HCT116 (cell line): ENCODE measurements at regions not wholly inside any gene's neighbourhood (a gene's known extent, or its start where the extent isn't known, plus 50 kb on each side); places are given as distances from the start of the nearest gene placed in this dataset.

Source experiments
- CEBPB ChIP-seq: IDR thresholded peaks from 2 replicates; pipeline ENCODE4 v1.6.1; 2012; ENCODE audit warnings: low read depth
- EZH2 ChIP-seq: fragments of 200-600 bp; sonication (generic); IDR thresholded peaks from 2 replicates; pipeline ENCODE4 v1.6.1; 2017; ENCODE audit warnings: antibody characterized with exemption, mixed run types
- EZH2phosphoT487 ChIP-seq: fragments of 200-600 bp; IDR thresholded peaks from 2 replicates; pipeline ENCODE4 v1.6.1; 2018; ENCODE audit warnings: antibody characterized with exemption, borderline replicate concordance
- JUND ChIP-seq: IDR thresholded peaks from 2 replicates; pipeline ENCODE4 v1.6.1; 2012
- POLR2A ChIP-seq: IDR thresholded peaks from 2 replicates; pipeline ENCODE4 v1.7.0; 2011; ENCODE audit warnings: borderline replicate concordance; ENCODE audit not compliant: insufficient read depth, insufficient read length; ENCODE audit errors: extremely low read depth
- POLR2AphosphoS5 ChIP-seq: IDR thresholded peaks from 2 replicates; pipeline ENCODE4 v1.6.1; 2011; ENCODE audit warnings: mild to moderate bottlenecking, low read depth, low read length, moderate library complexity
- RAD21 ChIP-seq: IDR thresholded peaks from 2 replicates; pipeline ENCODE4 v1.6.1; 2012; ENCODE audit warnings: low read depth, mild to moderate bottlenecking
- SP1 ChIP-seq: IDR thresholded peaks from 2 replicates; pipeline ENCODE4 v1.6.1; 2012; ENCODE audit warnings: low read depth
- ZNF274 ChIP-seq: fragments of 200-500 bp; sonication (Bioruptor generic); IDR thresholded peaks from 2 replicates; pipeline ENCODE4 v1.6.1; 2014; ENCODE audit warnings: mild to moderate bottlenecking, low read depth, low read length, inconsistent platforms
- TF ChIP-seq, protein P1 (sequence below), 3 experiments: fragments of 200-600 bp in 1 of 3; sonication (generic) in 1 of 3; IDR thresholded peaks in 2 of 3; conservative IDR thresholded peaks in 1 of 3; 2 replicates each; pipeline ENCODE4 v1.5.1; 2012 to 2017; ENCODE audit warnings: low read depth in 2 of 3, low read length in 2 of 3, antibody characterized with exemption in 1 of 3, borderline replicate concordance in 1 of 3, control low read depth in 1 of 3, mild to moderate bottlenecking in 1 of 3, mixed read lengths in 1 of 3, mixed run types in 1 of 3, moderate library complexity in 1 of 3; ENCODE audit not compliant: insufficient read depth in 1 of 3
- TF ChIP-seq, protein P2 (sequence below): IDR thresholded peaks from 2 replicates; pipeline ENCODE4 v1.6.1; 2012
- TF ChIP-seq, protein P3 (sequence below): IDR thresholded peaks from 2 replicates; pipeline ENCODE4 v1.6.1; 2012
- TF ChIP-seq, protein P4 (sequence below): IDR thresholded peaks from 2 replicates; pipeline ENCODE4 v1.6.1; 2012; ENCODE audit warnings: low read depth

DNA sequence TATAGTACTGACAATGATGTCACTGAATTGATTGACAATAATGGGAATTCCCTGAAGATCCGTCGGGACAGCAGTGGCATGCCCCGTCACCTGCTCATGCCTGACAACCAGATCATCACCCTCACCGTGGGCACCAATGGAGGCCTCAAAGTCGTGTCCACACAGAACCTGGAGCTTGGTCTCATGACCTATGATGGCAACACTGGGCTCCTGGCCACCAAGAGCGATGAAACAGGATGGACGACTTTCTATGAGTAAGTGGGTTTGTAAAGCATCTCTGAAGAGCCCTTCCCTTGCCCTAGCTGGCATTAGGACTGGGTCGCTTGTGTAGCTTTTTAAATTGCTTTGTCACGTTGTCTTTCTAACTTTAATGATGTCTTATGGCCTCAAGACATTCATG lies 72.7 kb upstream of the WWC1 start:
- TF ChIP-seq, protein P1, sequence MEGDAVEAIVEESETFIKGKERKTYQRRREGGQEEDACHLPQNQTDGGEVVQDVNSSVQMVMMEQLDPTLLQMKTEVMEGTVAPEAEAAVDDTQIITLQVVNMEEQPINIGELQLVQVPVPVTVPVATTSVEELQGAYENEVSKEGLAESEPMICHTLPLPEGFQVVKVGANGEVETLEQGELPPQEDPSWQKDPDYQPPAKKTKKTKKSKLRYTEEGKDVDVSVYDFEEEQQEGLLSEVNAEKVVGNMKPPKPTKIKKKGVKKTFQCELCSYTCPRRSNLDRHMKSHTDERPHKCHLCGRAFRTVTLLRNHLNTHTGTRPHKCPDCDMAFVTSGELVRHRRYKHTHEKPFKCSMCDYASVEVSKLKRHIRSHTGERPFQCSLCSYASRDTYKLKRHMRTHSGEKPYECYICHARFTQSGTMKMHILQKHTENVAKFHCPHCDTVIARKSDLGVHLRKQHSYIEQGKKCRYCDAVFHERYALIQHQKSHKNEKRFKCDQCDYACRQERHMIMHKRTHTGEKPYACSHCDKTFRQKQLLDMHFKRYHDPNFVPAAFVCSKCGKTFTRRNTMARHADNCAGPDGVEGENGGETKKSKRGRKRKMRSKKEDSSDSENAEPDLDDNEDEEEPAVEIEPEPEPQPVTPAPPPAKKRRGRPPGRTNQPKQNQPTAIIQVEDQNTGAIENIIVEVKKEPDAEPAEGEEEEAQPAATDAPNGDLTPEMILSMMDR (IDR thresholded peaks at IDR 0.05 in 2 of 3, conservative IDR thresholded peaks at IDR 0.05 in 1 of 3; ENCODE audit: borderline replicate concordance in 1 of 3, insufficient read depth in 1 of 3, low read depth in 2 of 3, low read length in 2 of 3) = no peak
- TF ChIP-seq, protein P2, sequence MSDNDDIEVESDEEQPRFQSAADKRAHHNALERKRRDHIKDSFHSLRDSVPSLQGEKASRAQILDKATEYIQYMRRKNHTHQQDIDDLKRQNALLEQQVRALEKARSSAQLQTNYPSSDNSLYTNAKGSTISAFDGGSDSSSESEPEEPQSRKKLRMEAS = no peak
- TF ChIP-seq POLR2A (no peak), EZH2 (no peak), EZH2phosphoT487 (no peak), SP1 (no peak), RAD21 (no peak), ZNF274 (no peak), JUND (no peak), POLR2AphosphoS5 (no peak), CEBPB (no peak)
- TF ChIP-seq, protein P3, sequence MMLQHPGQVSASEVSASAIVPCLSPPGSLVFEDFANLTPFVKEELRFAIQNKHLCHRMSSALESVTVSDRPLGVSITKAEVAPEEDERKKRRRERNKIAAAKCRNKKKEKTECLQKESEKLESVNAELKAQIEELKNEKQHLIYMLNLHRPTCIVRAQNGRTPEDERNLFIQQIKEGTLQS = no peak
- TF ChIP-seq, protein P4, sequence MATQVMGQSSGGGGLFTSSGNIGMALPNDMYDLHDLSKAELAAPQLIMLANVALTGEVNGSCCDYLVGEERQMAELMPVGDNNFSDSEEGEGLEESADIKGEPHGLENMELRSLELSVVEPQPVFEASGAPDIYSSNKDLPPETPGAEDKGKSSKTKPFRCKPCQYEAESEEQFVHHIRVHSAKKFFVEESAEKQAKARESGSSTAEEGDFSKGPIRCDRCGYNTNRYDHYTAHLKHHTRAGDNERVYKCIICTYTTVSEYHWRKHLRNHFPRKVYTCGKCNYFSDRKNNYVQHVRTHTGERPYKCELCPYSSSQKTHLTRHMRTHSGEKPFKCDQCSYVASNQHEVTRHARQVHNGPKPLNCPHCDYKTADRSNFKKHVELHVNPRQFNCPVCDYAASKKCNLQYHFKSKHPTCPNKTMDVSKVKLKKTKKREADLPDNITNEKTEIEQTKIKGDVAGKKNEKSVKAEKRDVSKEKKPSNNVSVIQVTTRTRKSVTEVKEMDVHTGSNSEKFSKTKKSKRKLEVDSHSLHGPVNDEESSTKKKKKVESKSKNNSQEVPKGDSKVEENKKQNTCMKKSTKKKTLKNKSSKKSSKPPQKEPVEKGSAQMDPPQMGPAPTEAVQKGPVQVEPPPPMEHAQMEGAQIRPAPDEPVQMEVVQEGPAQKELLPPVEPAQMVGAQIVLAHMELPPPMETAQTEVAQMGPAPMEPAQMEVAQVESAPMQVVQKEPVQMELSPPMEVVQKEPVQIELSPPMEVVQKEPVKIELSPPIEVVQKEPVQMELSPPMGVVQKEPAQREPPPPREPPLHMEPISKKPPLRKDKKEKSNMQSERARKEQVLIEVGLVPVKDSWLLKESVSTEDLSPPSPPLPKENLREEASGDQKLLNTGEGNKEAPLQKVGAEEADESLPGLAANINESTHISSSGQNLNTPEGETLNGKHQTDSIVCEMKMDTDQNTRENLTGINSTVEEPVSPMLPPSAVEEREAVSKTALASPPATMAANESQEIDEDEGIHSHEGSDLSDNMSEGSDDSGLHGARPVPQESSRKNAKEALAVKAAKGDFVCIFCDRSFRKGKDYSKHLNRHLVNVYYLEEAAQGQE = no peak
